Lower leg skin (tissue), 3 donors: ENCODE measurements at regions not wholly inside any gene's neighbourhood (a gene's known extent, or its start where the extent isn't known, plus 50 kb on each side); places are given as distances from the start of the nearest gene placed in this dataset.
"Not testable (repeated sequence)": the region's sequence is repeated elsewhere in the genome, so short reads cannot be mapped to it uniquely, and the experiment has no call there.

ENCODE experiments used
- CTCF ChIP-seq, 3 donors: fragments of 450-650 bp; IDR thresholded peaks; one replicate each; pipeline ENCODE4 v1.5.1; 2016; ENCODE audit warnings: antibody characterized with exemption in 3 of 3, mild to moderate bottlenecking in 3 of 3, moderate library complexity in 2 of 3
- POLR2A ChIP-seq, 2 donors: fragments of 450-650 bp; IDR thresholded peaks; one replicate each; pipeline ENCODE4 v1.6.1; 2016 to 2017; ENCODE audit warnings: antibody characterized with exemption in 2 of 2, mild to moderate bottlenecking in 1 of 2, moderate library complexity in 1 of 2

- TF ChIP-seq CTCF, POLR2A (IDR thresholded peaks at IDR 0.05): not testable (repeated sequence)
These were observed 184.7 kb downstream of the C6orf118 start for GRCh38 chr6:165124681-165125080.
